OCI-LY7 (cell line): ENCODE measurements at regions not wholly inside any gene's neighbourhood (a gene's known extent, or its start where the extent isn't known, plus 50 kb on each side); places are given as distances from the start of the nearest gene placed in this dataset.

ENCODE experiments used
- EZH2phosphoT487 ChIP-seq: fragments of 200-600 bp; sonication (generic); IDR thresholded peaks from 2 replicates; pipeline ENCODE4 v1.6.1; 2018; ENCODE audit warnings: low read depth, borderline replicate concordance, mild to moderate bottlenecking, mixed run types, antibody characterized with exemption, low read length, moderate library complexity, mixed read lengths
- TF ChIP-seq, protein P1 (sequence below): fragments of 200-600 bp; sonication (generic); conservative IDR thresholded peaks from 2 replicates; pipeline ENCODE4 v1.5.1; 2014; ENCODE audit warnings: mild to moderate bottlenecking, antibody characterized with exemption, low read length, moderate library complexity, mixed read lengths

DNA sequence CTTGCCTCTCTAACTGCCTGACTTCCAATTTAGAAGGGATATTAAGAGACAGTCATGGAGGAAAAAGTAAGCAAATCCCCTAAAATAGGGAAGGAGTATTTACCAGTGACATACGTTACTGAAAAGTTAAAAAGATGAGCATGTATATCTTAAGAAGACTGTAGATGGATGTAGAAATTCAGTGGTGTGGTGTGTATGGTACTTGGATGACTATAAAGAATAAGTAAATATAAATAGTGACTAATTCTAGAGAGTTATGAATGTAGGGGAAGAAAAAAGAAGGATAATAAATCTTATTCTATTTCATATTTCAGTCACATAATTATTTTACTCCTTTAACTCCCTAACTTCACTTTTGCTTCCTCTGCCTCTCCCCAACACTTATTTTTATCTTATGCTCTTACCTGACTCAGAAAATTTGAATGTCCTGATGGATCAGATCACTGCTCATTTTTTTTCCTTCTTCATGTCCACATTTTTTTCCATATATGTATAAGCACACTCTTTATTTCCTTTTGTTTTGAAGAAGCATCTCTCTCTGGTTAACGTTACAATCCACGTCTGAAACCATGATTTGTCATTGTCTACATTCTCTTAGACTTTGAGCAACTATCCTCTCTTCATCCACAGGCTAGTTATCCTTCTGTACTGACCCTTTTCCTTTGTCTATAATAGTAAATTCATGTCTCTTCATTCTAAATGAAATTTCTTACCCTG is 422.7 kb upstream of the SYT1 start:
- TF ChIP-seq, protein P1, sequence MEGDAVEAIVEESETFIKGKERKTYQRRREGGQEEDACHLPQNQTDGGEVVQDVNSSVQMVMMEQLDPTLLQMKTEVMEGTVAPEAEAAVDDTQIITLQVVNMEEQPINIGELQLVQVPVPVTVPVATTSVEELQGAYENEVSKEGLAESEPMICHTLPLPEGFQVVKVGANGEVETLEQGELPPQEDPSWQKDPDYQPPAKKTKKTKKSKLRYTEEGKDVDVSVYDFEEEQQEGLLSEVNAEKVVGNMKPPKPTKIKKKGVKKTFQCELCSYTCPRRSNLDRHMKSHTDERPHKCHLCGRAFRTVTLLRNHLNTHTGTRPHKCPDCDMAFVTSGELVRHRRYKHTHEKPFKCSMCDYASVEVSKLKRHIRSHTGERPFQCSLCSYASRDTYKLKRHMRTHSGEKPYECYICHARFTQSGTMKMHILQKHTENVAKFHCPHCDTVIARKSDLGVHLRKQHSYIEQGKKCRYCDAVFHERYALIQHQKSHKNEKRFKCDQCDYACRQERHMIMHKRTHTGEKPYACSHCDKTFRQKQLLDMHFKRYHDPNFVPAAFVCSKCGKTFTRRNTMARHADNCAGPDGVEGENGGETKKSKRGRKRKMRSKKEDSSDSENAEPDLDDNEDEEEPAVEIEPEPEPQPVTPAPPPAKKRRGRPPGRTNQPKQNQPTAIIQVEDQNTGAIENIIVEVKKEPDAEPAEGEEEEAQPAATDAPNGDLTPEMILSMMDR, result no peak
- TF ChIP-seq EZH2phosphoT487, result no peak
